Myocyte (in vitro differentiated cells): ENCODE measurements at regions not wholly inside any gene's neighbourhood (a gene's known extent, or its start where the extent isn't known, plus 50 kb on each side); places are given as distances from the start of the nearest gene placed in this dataset.
A peak's percentile ranks its signal among the peaks of the same experiment; 100 is the strongest.

Source experiments
- DNase-seq: peaks from one replicate; pipeline ENCODE4 v3.0.0-alpha.2; 2012; ENCODE audit warnings: low read depth

DNA sequence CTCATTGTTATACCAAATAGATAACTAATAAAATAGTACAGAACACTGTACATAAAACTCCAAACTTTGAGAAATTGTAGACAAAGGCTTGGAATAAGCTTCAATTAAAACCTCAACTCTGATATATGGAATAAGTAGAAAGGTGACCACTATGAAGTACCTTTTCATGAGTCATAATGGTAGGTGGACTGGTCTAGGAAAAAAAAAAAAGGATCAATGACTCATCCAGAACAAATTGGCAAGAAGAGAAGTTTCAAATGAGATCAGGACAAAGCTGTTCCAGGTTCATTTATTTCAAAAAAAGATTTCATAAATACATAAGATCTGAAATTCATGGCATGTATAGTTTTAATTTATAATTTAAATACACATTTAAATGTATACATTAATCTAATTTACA is 769.7 kb downstream of the SUCLG1 start:
- DNase-seq = no peak

GRCh38 chr2:83686863-83687262 is 772.2 kb downstream of the SUCLG1 start:
- DNase-seq = peak; percentile 51

GRCh38 chr2:83674050-83674449 is 785.0 kb downstream of the SUCLG1 start:
- DNase-seq = no peak

- no peak for DNase-seq
Observed at GRCh38 chr2:83665894-83666293, 793.2 kb downstream of the SUCLG1 start.

GRCh38 chr2:83665154-83665553 is 793.9 kb downstream of the SUCLG1 start:
- no peak for DNase-seq

DNA sequence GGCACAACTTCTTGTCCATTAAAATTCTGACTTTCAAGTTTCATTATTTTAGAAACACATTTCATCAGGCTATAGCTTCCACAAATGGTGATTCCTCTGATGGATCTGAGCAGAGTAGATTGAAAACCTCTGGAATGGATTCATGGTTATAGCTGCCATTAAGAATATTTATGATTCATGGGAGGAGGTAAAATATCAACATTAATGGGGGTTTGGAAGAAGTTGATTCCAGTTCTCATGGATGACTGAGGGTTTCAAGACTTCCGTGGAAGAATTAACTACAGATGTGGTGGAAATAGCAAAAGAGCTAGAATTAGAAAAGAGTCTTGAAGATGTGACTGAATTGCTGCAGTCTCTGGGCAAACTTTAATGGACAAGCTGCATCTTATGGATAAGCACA is 797.4 kb downstream of the SUCLG1 start:
- no peak for DNase-seq

DNA sequence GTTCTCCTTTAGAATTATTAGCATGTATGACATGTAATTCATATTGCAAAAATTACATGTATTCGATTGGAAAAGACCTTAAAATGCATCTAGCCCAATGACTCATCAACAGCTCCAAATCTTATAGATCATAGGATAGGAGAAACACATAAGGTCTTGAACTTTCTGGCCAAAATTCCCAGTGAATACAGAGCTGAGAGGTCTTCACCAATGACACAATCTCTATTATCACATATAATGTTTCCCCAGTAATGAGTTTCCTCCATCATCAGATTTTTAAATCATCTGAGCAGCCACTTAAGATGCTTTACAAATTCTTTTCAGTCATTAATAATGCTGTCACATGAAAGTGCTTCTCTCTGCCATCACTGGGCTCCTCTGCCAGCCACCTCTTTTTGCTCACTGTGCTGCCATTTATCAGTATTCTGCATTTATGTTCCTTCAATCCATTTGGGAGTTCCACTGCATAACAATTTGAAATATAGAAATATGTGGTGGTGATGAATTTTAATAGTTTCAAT is 804.9 kb downstream of the SUCLG1 start:
- no peak for DNase-seq

- DNase-seq = peak; percentile 15
Observed at GRCh38 chr2:83650898-83651297, 808.2 kb downstream of the SUCLG1 start.

DNA sequence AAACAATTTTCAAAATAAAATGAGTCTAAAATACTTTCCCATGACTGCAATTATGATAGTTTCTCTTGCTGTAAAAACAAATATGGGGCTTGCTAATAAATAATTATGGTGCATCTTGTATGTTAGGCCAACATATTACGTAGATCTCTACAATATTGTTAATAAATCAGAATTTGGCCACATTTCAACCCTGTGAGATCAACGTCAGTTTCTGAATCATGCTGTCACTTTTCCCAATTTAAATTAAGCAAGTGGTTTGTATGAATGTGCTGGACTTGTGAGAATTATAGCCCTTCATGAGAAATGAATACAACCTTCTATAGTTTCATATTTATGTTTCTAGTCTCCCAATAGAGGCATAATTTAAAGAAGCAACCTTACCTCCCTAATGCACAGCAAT is 808.9 kb downstream of the SUCLG1 start:
- no peak for DNase-seq

DNA sequence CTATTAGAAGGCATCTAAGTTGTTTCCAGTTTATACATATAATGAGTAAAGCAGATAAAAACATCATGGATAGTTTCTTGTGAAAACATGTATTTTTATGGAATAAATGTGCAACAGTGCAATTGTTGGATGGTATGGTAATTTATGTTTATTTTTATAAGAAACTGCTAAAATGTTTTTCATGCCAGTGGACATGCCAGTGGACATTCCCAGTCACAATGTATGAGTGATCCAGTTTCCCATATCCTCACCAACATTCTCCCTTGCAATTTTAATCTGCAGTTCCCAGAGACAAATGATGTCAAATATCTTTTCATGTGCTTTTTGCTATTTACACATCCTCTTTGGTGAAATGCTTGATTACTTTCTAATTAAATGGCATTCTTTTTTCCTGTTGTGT is 818.6 kb downstream of the SUCLG1 start:
- no peak for DNase-seq

- DNase-seq = peak; percentile 9
Observed at GRCh38 chr2:83633423-83633822, 825.7 kb downstream of the SUCLG1 start.

DNA sequence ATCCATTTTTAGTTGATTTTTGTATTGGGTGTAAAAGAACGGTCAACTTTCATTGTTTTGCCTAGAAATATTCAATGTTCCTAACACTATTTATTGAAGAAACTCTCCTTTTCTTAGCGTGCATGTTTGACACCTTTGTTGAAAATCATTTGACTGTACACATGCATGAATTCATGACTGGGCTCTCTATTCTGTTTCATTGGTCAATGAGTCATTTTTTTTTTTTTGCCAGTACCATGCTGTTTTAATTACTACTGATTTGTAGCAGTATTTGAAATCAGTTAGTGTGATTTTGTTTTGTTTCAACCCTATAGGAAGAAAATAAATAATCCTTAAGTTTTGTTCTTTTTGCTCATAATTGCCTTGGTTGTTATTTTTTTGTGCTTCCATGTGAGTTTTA is 828.7 kb downstream of the SUCLG1 start:
- no peak for DNase-seq

DNA sequence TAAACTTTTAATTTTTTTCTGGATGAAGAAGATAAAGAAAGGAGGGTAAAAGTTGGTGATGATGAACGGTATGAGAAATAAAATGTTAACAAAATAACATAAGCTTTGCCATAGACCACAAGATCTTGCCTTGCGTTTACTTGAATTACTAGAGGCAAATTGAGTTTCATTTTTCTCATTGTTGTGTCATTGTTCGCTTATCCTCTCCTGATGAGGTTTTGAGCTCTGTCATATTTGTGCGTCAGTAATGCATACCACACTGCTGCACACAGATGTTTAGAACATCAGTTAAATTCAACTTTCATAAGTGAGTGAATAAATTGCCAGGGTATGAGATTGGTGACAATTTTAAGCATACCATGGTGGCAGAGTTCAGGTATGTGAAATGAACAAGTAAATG is 843.6 kb downstream of the SUCLG1 start:
- DNase-seq = no peak

GRCh38 chr2:83613178-83613577 is 845.9 kb downstream of the SUCLG1 start:
- DNase-seq = no peak

DNA sequence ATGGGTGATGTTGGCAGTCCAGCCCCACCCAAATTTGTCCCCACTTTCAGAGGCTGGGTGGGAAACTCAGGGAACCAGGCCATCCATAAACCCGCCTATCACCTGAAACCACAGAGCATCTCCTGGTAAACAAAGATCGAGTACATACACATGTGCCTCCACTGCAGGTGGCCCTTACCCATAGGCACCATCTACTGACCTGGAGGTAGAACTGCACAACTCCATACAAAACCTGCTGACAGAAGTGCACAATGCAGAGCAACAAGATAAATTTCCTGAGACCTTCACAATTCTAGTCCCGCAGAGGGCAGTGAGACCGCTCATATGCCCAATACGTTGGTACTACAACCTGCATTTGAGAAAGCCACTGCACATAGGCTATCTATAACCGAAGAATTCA is 856.3 kb downstream of the SUCLG1 start:
- DNase-seq = no peak

- DNase-seq = peak; percentile 21
Observed at GRCh38 chr2:83596592-83597282, 862.3 kb downstream of the SUCLG1 start.

GRCh38 chr2:83595926-83596325 is 863.2 kb downstream of the SUCLG1 start:
- DNase-seq = no peak

- DNase-seq = peak; percentile 45
Observed at GRCh38 chr2:83595121-83595690, 863.9 kb downstream of the SUCLG1 start.

DNA sequence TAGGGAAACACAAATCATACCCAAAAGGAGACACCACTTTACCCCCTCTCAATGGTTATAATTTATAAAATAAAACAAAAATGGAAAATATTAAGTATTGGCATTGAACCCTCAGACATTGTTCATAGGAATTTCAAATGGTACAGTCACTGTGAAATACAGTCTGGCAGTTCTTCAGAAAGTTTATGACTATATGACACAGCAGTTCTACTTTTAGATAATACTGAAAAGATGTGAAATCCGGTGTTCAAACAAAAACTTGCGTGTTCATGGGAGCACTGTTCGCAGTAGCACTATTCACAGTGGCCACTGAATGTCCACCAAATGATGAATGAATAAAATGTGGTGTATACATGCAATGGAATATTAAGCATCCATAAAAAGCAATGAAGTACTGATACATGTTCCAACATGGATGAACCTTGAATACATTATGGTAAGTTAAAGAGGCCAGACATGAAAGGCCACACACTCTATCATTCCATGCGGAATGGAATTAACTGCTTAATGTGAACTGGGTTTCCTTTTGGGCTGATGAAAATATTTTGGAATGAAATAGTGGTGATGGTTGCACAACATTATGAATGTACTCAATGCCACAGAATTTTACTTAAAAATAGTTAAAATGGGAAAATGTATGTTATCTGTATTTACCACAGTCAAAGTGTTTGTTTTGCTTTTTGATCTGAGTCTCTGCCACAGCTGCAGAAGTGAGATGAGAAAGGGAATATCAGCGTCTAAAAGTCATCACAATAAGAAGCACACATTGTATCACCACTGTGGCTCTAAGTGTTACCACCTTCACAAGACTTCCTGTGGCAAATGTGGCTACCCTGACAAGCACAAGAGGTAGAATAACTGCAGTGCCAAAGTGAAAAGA is 864.6 kb downstream of the SUCLG1 start:
- no peak for DNase-seq

GRCh38 chr2:83587309-83587708 is 871.8 kb downstream of the SUCLG1 start:
- no peak for DNase-seq

GRCh38 chr2:83585250-83585649 is 873.8 kb downstream of the SUCLG1 start:
- no peak for DNase-seq

- DNase-seq = peak; percentile 31
Observed at GRCh38 chr2:83584672-83585071, 874.4 kb downstream of the SUCLG1 start.
